ENCODE measurements at regions not wholly inside any gene's neighbourhood (a gene's known extent, or its start where the extent isn't known, plus 50 kb on each side); places are given as distances from the start of the nearest gene placed in this dataset.

DNA sequence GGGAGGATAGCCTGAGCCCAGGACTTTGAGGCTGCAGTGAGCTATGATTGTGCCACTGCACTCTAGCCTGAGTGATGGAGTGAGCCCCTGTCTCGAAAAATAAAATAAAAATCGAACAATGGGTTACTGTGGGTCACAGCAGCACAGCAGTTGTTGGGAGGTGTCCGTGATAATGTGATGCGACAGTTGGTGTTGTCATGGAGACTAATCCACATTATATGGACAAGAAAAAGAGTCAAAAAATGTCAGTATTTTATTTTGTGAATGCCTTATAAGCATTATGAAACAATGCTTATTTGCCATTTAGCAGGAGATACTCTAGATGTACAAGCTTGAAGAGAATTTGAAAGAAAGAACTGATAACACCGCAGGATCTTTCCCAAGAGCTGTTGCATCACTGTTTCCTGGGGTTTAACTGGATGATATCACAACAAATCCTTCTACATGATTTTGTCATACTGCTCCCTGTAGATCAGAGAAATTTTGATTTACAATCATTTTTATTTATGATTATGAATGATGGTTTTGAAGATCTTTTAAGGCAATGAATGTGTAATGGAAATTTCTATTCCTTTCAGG, 195.4 kb downstream of the BAMBI start:
- no peak for TF ChIP-seq CTCF (IDR thresholded peaks at IDR 0.05)
- no peak for TF ChIP-seq POLR2A (IDR thresholded peaks at IDR 0.05; ENCODE audit: low read depth)
- no peak for TF ChIP-seq EP300 (IDR thresholded peaks at IDR 0.05)
